ENCODE measurements at regions not wholly inside any gene's neighbourhood (a gene's known extent, or its start where the extent isn't known, plus 50 kb on each side); places are given as distances from the start of the nearest gene placed in this dataset.

DNA sequence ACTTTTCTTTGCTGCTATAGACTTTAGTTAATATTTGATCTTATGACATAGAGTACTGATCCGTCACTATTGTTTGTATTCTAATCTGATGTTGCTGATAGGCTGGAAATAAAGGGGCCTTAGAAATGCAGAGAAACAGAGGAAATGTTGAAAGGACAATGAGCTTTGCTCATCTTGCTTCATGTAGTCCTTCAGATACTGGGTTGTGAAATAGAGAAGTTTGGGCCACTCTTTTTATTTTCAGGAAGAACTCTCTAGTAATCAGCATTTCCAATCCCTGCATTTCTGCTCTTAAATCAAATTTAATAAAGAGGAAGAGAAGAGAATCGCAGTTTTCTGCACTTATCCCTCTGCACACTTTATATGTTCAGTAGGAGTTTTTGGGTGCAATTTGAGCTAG lies 192.8 kb upstream of the THBS1 start:
- no peak for TF ChIP-seq EZH2 (optimal IDR thresholded peaks at IDR 0.05; ENCODE audit: low read depth, low read length)
- TF ChIP-seq, protein P1, sequence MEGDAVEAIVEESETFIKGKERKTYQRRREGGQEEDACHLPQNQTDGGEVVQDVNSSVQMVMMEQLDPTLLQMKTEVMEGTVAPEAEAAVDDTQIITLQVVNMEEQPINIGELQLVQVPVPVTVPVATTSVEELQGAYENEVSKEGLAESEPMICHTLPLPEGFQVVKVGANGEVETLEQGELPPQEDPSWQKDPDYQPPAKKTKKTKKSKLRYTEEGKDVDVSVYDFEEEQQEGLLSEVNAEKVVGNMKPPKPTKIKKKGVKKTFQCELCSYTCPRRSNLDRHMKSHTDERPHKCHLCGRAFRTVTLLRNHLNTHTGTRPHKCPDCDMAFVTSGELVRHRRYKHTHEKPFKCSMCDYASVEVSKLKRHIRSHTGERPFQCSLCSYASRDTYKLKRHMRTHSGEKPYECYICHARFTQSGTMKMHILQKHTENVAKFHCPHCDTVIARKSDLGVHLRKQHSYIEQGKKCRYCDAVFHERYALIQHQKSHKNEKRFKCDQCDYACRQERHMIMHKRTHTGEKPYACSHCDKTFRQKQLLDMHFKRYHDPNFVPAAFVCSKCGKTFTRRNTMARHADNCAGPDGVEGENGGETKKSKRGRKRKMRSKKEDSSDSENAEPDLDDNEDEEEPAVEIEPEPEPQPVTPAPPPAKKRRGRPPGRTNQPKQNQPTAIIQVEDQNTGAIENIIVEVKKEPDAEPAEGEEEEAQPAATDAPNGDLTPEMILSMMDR (IDR thresholded peaks at IDR 0.05; ENCODE audit: low read length), result no peak

Measured in MM.1S (cell line).